PFSK-1 (cell line): ENCODE measurements at regions not wholly inside any gene's neighbourhood (a gene's known extent, or its start where the extent isn't known, plus 50 kb on each side); places are given as distances from the start of the nearest gene placed in this dataset.

ENCODE experiments used
- FOXP2 ChIP-seq: optimal IDR thresholded peaks from 2 replicates; pipeline ENCODE3; 2011; ENCODE audit warnings: borderline replicate concordance, control low read depth, inconsistent platforms; ENCODE audit not compliant: insufficient read depth; ENCODE audit errors: extremely low read length, extremely low read depth
- TF ChIP-seq, protein P1 (sequence below), 2 experiments: IDR thresholded peaks; 2 replicates each; pipeline versions ENCODE4 v1.6.1 to v1.8.0; 2011 to 2012; ENCODE audit warnings: low read depth in 2 of 2, low read length in 2 of 2, control low read depth in 1 of 2, inconsistent platforms in 1 of 2, mild to moderate bottlenecking in 1 of 2, moderate library complexity in 1 of 2; ENCODE audit not compliant: insufficient read depth in 1 of 2

GRCh38 chr5:117165068-117165467, 590.4 kb upstream of the SEMA6A start:
- no peak for TF ChIP-seq FOXP2
- TF ChIP-seq, protein P1, sequence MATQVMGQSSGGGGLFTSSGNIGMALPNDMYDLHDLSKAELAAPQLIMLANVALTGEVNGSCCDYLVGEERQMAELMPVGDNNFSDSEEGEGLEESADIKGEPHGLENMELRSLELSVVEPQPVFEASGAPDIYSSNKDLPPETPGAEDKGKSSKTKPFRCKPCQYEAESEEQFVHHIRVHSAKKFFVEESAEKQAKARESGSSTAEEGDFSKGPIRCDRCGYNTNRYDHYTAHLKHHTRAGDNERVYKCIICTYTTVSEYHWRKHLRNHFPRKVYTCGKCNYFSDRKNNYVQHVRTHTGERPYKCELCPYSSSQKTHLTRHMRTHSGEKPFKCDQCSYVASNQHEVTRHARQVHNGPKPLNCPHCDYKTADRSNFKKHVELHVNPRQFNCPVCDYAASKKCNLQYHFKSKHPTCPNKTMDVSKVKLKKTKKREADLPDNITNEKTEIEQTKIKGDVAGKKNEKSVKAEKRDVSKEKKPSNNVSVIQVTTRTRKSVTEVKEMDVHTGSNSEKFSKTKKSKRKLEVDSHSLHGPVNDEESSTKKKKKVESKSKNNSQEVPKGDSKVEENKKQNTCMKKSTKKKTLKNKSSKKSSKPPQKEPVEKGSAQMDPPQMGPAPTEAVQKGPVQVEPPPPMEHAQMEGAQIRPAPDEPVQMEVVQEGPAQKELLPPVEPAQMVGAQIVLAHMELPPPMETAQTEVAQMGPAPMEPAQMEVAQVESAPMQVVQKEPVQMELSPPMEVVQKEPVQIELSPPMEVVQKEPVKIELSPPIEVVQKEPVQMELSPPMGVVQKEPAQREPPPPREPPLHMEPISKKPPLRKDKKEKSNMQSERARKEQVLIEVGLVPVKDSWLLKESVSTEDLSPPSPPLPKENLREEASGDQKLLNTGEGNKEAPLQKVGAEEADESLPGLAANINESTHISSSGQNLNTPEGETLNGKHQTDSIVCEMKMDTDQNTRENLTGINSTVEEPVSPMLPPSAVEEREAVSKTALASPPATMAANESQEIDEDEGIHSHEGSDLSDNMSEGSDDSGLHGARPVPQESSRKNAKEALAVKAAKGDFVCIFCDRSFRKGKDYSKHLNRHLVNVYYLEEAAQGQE (IDR thresholded peaks at IDR 0.05; ENCODE audit: insufficient read depth in 1 of 2, low read depth in 2 of 2, low read length in 2 of 2), result no peak
